ENCODE measurements at regions not wholly inside any gene's neighbourhood (a gene's known extent, or its start where the extent isn't known, plus 50 kb on each side); places are given as distances from the start of the nearest gene placed in this dataset.

- Histone ChIP-seq H3K27ac (peak overlapping the region; percentile 45; the same call in 1 of the 2 replicates), H3K79me2 (ENCODE audit: low read depth) (no peaks in the 10 kb centered on the region), H3F3A (ENCODE audit: insufficient read depth, low read depth) (peaks cover 10% of the 10 kb centered on the region; the same call in 1 of the 2 replicates), H3K4me2 (peak overlapping the region; percentile 7; the same call in 1 of the 2 replicates), H3K4me3 (no peak overlapping the region), H3K4me1 (replicated peaks; ENCODE audit: insufficient read depth) (peaks cover 16% of the 10 kb centered on the region), H3K27me3 (ENCODE audit: insufficient read depth, low read depth) (no peaks in the 10 kb centered on the region), H2AFZ (no peak overlapping the region), H3K9me3 (ENCODE audit: insufficient read depth, low read depth) (0 out of 2 replicates have a peak, but pooled peaks cover 3% of the 10 kb centered on the region), H4K20me1 (ENCODE audit: insufficient read depth) (no peaks in the 10 kb centered on the region), H3K9me2 (ENCODE audit: insufficient read depth) (no peaks in the 10 kb centered on the region), H3K36me3 (ENCODE audit: low read depth) (no peaks in the 10 kb centered on the region)
- ChIA-PET CTCF (no interaction called here), POLR2A (ENCODE audit: unreplicated experiment) (no interaction called here)
- no peak for TF ChIP-seq EZH2 (IDR thresholded peaks at IDR 0.05; ENCODE audit: low read depth)
- TF ChIP-seq CTCF (conservative IDR thresholded peaks at IDR 0.05): no peak
- intact Hi-C loops (cut with micrococcal nuclease; ENCODE audit: unreplicated experiment): loop anchor here (2.0 kb wide), 1 partner anchor 39 kb away; no protein-coding TSS in a partner anchor
- peak; percentile 51 to 88 for DNase-seq
- BruUV-seq (replicated peaks): no TSS peak
Observed at GRCh38 chr5:53323943-53324642, 156.3 kb upstream of the FST start.

GRCh38 chr5:53326424-53327153 lies 153.8 kb upstream of the FST start:
- CTCF ChIA-PET: interaction anchor here (0.7 kb wide), 1 partner anchor 229 kb away, joined by 3 read pairs; no protein-coding TSS in a partner anchor

More at GRCh38 chr5:53326424-53327153, 153.8 kb upstream of the FST start:
- no peaks in the 10 kb centered on the region for H3K9me2 ChIP-seq (ENCODE audit: insufficient read depth)
- H3K27ac ChIP-seq: no peak overlapping the region
- no peak overlapping the region for H3K4me3 ChIP-seq
- H2AFZ ChIP-seq: no peak overlapping the region
- no peak overlapping the region for H3K4me2 ChIP-seq
- no peak for TF ChIP-seq CTCF (conservative IDR thresholded peaks at IDR 0.05)
- no peak for TF ChIP-seq EZH2 (IDR thresholded peaks at IDR 0.05; ENCODE audit: low read depth)
- no peaks in the 10 kb centered on the region for H3K27me3 ChIP-seq (ENCODE audit: insufficient read depth, low read depth)
- no peaks in the 10 kb centered on the region for H3K79me2 ChIP-seq (ENCODE audit: low read depth)
- H3F3A ChIP-seq (ENCODE audit: insufficient read depth, low read depth): peaks cover 10% of the 10 kb centered on the region; the same call in 1 of the 2 replicates
- POLR2A ChIA-PET (ENCODE audit: unreplicated experiment): no interaction called here
- H3K4me1 ChIP-seq (replicated peaks; ENCODE audit: insufficient read depth): peaks cover 16% of the 10 kb centered on the region
- H4K20me1 ChIP-seq (ENCODE audit: insufficient read depth): no peaks in the 10 kb centered on the region
- BruUV-seq (replicated peaks): no TSS peak
- no peaks in the 10 kb centered on the region for H3K36me3 ChIP-seq (ENCODE audit: low read depth)
- DNase-seq: no peak
- intact Hi-C loops (cut with micrococcal nuclease; ENCODE audit: unreplicated experiment): no loop called here
- peaks cover 5% of the 10 kb centered on the region; the same call in 1 of the 2 replicates for H3K9me3 ChIP-seq (ENCODE audit: insufficient read depth, low read depth)

All from PC-9 (cell line).